Stimulated activated CD4-positive, alpha-beta T cell treated with anti-CD3 and anti-CD28 coated beads, Interleukin-15, amount 100 ng/mL, for 1 hour (primary cell): ENCODE measurements at regions not wholly inside any gene's neighbourhood (a gene's known extent, or its start where the extent isn't known, plus 50 kb on each side); places are given as distances from the start of the nearest gene placed in this dataset.
"Not testable (repeated sequence)": the region's sequence is repeated elsewhere in the genome, so short reads cannot be mapped to it uniquely, and the experiment has no call there.

ENCODE experiments used
- DNase-seq, 2 donors: peaks; one replicate each; pipeline ENCODE4 v3.0.0-alpha.2; 2020; ENCODE audit warnings: low read depth in 1 of 2, low spot score in 1 of 2

DNA sequence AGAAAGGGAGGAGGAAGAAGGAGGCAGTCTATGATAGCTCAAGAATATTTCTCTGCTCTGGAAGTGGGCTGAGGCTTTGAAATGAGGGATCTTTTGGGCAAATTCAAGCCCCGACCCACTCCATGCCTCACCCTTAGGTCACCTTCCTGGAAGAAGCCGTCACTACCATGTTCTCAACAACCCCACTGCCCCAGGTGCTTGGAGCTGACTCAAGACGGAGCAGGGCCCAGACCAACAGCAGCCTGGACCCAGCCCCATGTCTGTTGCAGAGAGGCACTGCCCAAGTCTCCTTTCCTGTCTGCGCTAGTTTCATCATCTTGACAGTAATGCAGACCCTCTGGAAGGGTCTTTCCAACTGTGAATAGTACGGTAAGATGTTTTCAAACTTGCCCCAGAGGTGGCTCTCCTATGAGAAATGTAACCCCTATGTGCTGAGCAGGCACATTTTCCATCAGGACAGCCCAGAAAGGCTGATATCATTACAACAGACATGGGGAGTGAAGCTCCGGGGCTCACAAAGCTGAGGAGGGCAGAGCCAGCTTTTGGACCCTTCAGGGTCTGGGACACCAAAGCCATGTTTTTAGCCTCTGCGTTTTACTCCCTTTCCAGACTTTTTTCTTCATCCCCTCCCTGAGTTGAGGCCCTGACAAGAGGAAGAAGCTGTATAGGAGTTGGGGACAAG is 128.2 kb upstream of the LARP1 start:
- no peak for DNase-seq

DNA sequence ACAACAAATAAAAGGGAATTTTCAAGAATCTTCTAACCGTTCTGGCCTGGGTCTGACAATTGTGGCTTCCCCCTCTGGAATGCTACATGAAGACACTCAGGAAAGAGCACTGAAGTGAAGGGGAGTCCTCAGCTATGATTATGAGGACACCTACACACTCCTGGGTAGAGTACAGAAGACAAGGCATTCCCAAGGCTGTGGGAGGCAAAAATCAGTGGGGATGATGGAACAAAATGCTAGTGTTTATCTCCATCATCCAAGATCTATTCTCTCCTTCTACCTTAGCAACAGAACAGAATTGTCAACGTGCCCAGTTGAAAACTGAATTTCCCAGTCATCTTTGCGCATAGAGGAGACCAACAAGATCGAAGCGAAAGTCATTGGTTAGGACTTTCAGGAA is 130.1 kb upstream of the LARP1 start:
- no peak for DNase-seq

DNA sequence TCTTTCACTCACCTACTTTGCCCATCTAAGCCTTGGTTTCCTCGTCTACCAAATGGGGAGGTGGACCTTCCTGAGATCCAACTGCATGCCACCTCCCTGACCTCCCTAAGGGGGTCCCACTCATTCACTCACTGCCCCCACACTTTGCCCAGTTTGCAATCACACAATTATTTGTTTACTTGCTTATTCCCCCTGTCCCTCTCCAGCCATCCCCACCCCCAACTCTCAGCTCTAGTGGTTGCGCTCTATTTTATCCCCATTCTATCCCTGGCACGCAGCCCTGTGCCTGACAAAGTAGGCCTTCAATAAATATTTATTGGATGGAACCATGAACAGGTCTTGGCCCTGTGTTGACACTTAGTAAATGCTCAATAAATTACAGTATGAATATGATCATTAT is 130.8 kb upstream of the LARP1 start:
- no peak for DNase-seq

DNA sequence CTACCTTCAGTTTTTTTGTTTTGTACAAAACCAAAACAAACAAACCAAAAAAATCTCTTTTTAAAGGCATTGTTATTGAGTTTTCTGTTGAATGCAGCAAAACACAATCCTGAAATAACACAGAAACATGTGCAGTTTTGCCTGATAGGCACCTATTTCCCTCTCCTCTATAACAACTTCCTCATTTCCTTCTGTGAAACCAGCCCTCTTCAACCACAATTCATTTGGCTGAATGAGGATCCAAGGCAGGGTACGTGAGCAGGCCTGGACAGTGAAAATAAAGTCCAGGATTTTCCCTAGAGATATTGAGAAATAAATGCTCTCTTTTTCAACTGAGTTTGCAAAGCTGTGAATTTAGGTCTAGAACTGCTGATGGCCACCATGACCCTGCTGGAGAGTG is 134.8 kb upstream of the LARP1 start:
- no peak for DNase-seq

DNA sequence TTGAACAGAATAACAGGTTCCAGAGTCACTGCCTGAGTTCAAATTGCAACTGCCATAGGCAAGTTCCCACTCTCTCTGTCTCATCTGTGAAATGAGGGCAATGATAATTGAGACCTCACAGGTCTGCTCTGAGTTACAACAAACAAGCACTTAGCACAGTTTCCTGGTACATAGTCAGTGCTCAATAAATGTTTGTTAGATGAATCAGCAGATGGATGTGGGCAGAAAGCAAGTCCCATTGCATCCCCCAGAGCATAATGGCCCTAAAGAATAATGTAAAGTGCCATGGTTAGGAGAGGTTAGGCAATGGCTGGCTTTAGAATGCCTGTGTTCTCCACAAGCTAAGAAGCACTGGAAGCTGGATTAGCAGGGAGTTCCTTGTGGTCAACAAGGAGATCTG is 136.5 kb upstream of the LARP1 start:
- DNase-seq: no peak

DNA sequence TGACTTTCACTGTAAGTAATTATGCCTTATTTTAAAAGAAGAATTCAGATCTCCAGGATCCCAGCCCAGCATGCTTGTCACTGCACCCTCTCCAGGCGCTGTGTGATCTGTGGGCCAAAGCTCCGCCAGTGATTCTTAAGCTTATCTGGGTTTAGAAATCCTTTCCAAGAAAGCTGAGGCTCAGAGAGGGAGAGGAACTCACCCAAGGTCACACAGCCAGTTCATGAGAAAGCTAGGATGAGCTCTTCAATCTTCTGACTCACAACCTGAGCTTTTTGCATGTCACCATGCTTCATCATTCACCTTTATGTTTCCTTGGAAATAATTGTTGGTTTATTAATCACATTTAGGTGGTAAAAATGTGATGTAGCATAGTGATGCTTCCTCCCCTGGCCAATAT is 136.6 kb upstream of the HAND1 start:
- no peak for DNase-seq

DNA sequence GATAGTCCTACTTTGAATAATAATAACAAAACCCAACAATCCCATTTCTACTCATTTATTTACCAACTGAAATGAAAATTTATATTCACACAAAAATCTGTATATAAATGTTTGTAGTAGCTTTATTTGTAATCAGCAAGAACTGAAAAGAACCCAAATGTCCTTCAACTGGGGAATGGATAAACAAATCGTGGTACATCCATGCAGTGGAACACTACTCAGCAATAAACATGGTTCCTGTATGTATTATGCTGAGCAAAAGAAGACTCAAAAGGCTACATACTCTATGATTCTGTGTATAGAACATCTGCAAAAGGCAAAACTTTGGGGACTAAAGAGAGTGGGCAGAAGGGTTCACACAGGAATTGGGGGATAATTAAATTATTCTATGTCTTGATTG is 136.1 kb upstream of the HAND1 start:
- no peak for DNase-seq

DNA sequence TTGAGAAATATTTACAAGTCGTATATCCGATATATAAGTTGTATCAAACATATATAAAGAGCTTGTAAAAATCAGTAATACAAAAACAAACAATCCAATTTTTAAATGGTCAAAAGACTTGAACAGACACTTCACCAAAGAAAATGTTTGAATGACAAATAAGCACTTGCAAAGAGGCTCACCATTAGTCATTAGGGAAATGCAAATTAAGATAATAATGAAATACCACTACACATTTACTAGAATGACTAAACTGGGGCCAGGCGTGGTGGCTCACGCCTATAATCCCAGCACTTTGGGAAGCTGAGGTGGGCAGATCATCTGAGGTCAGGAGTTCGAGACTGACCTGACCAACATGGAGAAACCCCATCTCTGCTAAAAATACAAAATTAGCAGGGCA is 134.6 kb upstream of the HAND1 start:
- DNase-seq: no peak

DNA sequence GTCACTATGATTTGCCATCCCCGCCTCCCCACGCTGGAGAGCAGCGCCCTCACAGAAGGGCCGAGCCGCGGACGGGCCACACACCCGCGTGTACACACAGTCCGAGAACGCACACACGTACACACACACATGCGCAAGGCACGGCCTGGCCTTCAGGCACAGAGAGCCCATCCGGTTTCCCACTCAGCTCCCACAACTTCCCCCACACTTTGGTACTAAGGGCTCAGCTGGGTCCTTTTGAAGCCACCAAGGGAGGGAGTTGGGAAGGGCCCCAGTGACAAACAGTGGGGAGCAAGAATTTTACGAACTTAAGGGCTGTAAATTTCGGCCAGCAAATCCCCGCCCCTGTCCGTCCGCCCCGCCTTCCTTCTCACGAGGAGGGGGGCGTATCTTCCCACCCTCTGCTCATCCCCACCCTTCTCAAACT is 133.3 kb upstream of the HAND1 start:
- DNase-seq: no peak

DNA sequence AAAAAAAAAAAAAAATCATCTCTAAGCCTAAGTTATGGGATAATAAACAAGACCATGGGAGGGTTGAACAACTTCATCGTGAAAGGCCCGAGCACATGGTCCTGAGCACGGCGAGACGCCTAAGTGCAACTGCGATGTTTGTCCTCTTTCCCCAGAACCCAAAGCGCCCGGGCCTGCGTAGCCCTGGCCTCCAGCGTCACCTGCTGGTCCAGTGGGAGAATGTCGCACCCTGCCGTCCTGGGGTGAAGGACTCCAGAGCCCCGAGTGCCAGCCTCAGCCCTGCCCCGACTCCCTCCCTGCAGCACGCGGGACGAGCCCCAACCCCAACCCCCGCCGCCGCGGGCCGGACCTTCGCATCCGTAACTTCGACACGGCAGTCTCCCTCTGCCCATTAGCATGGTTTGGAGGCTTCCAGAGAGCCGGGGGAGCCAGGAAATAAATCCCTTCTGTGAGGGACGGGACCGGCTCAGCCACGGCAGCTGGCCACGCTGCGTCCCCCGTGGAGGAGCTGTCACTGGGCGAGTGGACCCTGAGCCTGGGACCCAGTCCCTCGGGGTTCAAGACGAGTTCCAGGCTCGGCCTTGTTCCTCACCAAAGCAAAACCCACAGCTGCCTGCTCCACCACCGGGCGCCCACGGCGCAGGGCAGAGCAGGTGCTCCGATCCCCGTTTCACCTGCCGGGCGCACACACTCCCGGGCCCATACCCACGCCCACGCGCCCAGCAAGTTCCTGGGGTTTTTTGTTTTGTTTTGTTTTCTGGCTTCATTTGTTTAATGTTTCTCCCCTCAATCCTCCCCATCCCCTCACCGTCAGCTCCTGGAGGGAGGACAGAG is 132.5 kb upstream of the HAND1 start:
- DNase-seq: peak in 1 of 2 donors; percentile 42

DNA sequence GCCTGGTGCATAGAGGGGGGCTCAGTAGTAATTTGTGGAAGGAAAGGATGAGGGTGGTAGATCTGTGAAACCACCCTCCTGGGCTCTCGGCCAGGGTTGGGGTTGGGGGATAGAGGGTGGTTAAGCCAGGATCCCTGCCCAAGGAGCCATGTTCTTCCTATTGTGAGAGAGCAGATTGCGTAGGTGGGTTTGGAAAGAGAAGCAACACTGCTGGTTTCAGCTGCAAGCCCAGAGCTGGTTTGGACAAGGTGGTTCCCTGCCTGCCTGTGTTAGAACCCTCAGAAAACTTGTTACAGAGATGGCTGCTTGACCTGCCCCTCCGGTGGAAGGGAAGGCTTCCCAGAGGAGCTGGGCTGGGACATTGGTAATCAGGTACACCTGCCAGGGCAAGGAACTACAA is 131.2 kb upstream of the HAND1 start:
- DNase-seq: no peak

DNA sequence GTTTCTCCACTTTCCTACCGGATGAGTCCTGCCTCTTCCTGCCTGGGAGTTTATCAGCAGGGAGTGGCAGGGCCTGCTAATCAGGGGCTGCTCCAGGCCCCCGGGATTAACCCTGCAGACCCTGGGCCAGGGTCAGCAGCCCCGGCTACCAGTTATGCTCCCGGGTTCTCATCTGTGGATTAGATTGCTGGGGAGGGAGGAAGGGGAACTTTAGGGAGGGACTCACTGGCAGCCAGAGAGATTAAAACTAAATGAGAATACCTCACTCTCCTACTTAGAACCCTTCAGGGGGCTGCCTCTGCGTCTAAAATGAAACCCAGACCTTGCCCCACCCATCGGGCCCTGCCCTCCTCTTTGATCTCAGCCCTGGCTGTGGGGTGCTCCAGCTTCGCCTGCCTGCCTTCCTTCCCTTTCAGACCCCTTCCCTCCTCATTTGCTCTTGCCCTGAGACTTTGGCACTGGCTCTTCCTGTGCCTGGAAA is 130.5 kb upstream of the HAND1 start:
- DNase-seq: no peak

DNA sequence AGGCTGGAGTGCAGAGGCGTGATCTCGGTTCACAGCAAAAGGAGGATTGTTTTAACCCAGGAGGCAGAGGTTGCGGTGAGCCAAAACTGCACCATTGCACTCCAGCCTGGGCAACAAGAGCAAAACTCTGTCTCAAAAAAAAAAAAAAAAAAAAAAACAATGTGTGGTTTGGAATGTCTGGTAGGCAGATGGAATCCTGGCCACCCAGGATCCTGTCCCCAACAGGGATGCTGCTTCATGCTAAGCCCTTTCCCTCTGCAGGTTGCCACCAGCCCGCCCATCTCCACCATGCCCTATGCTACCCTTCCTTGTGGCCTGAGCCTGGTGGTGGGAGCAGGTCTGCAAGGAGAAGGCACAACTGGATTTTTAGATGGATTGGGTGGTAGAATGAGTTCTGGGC is 129.7 kb upstream of the HAND1 start:
- no peak for DNase-seq

DNA sequence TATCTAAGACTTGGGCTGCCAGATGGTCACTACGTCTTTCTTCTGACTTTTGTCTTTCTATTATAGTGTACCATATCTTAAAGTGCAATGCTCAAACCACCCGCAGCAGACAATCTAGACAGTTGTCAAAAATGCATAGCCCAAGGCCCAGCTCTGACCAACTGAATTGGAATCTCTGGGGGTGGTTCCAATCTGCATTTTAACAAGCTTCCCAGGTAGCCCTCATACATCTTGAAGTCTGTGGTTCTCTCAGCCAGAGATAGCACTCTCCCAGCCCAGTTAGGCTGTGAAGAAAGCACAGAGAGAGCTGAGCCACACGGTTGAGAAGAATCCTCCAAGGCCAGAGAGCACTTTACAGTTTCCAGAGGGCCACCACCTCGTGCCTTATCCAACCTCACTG is 128.2 kb upstream of the HAND1 start:
- DNase-seq: no peak

DNA sequence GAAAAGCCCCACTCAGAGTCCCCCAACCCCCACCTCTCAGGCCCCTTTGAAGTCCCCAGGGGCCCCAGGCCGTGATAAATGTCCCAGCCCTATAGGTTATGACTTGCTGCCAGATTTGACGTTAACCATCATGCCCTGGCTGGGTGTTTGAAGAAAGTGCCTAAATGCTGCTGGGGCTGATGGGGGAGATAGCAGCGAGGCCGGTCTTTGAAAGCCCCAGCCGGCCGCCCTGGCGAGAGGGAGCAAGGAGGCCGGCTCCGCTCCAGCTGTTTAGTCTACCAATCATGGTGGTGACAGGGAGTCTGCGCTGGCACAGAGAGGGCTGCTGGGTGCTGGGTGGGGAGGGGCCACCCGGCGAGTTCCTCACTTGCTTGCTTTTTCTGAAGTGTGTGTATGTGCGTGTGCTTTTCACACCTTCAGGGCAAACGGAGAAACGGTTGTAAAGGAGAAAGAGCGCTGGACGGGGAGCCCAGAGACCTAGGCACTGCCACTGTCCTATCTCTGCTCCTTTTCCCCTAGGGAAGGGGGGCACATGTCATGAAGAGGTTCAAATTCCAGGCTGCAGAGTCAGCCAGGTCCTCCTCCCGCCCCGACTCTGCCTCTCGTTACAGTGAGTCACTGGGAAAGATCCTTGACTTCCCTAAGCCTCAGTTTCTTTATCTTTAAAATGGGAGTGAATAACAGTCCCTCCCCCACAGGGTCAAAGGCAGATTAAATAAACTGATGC is 126.1 kb upstream of the HAND1 start:
- DNase-seq: no peak

DNA sequence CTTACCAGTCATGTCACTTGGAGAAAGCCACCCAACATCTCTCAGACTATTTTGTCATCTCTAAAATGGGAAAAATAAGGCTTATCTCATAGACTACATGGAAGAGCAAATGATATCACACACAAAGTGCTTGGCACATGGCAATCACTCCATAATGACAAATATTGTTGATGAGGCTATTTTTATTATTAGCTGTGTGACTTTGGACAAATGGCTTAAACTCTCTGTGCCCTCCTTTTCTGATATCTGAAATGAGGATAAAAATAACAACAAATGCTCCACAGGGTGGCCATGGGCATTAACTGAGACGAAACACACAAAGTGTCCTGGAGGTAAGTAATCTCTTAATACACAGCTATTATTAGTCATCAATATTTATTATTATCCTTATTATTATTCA is 125.5 kb upstream of the HAND1 start:
- no peak for DNase-seq

DNA sequence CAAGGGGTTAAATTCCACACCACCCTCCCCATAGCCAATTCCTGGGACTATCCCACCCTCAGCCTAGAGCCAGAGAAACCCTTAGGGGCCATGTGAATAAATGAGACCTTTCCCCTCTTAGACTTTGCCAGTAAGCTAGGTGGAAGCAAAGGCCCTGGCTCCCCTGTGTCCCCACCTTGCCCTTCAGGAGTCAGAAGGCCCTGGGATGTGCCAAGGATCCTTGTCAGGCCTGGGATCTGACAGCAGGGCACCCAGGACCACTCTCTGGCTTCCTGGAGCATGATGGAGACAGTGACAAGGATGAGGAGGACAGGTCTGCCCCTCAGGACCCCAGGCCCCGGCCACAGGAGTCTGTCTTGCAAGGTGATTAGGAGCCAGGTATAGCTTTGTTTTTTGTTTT is 125.0 kb upstream of the HAND1 start:
- no peak for DNase-seq

DNA sequence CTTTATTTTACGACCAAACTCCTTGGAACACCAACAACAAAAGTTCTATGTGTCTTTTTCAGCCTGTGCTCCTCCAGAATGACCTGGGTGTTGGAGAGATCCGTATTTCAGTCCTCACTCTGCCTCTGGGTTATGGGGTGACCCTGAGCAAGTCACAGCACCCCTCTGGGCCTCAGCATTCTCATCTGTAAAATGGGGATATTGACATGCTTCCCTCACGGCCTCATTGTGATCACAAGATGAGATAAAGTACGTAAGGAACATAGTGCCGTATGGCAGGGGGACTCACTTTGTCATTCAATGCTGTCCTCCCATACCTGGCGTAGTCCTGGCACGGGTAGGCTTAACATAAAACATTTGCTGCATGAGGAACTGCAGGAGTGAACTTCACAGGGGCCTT is 123.0 kb upstream of the HAND1 start:
- DNase-seq: no peak

DNA sequence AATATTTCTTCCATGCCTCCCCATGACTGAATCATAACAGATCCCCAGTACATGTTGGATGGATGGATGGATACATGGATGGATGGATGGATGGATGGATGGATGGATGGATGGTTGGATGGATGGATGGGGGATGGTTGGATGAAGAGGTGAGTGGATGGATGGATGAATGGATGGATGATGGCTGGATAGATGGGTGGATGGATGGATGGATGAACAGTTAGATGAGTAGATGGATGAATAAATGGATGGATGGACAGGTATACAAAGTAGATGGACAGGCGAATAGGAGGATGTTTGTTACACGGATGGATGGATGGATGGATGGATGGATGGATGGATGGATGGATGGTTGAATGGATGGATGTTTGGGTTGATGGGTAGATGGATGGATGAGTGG is 120.0 kb upstream of the HAND1 start:
- DNase-seq: no peak

DNA sequence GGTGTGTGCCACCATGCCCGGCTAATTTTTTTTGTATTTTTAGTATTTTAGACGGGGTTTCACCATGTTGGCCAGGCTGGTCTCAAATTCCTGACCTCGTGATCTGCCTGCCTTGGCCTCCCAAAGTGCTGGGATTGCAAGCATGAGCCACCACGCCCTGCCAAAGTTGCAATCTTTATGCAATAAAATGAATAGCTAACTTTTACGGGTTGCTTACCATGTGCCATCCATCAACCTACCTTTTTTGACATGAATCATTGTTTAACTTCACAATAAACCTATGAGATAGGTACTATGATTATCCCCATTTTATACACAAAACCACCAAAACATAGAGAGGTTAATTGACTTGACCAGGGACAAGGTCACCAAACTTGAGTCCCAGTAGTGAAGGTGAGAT is 118.8 kb upstream of the HAND1 start:
- not testable (repeated sequence) for DNase-seq

DNA sequence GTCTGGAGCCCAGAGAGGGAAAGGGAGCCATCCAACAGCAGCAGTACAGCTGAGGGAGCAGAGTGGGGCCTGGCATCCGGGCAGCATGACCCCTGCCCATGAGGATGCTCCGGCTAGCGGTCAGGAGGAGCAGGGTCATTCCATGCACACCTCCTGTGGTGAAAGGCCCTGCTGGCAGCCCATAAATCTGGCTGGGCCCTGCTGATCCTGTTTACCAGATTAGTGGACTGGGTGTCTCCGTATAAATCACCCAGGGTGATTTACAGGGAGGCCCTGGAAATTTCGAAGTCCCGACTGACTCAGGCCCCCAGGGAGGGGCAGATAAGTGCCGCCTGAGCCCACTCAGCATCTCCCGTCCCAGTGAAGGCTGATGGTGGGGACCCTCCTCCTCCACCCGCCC is 117.6 kb upstream of the HAND1 start:
- DNase-seq: no peak

DNA sequence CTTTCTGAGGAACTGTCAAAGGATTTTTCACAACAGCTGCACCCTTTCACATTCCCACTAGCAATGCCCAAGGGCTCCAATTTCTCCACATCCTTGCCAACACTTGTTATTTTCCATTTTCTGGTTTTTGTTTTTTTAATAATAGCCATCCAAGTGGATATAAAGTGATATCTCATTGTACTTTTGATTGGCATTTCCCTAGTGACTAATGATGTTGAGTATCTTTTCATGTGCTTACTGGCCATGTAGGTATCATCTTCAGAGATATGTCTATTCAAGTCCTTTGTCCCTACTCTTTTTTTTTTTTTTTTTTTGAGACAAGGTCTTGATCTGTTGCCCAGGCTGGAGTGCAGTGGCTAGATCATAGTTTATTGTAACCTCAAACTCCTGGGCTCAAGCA is 115.8 kb upstream of the HAND1 start:
- DNase-seq: no peak
